Activated CD4-positive, alpha-beta T cell treated with anti-CD3 and anti-CD28 coated beads, Interleukin-2, amount 50 U/mL, for 24 hours (primary cell): ENCODE measurements at regions not wholly inside any gene's neighbourhood (a gene's known extent, or its start where the extent isn't known, plus 50 kb on each side); places are given as distances from the start of the nearest gene placed in this dataset.

Experiments
- DNase-seq, 2 donors: peaks; one replicate each; pipeline ENCODE4 v3.0.0-alpha.2; 2020; ENCODE audit warnings: low read depth in 1 of 2, low spot score in 1 of 2

GRCh38 chr2:64704161-64704560 is 50.4 kb upstream of the SERTAD2 start:
- no peak for DNase-seq

GRCh38 chr2:64704996-64705395 is 51.3 kb upstream of the SERTAD2 start:
- no peak for DNase-seq

- no peak for DNase-seq
Observed at GRCh38 chr2:64707276-64707675, 53.6 kb upstream of the SERTAD2 start.

- DNase-seq, result no peak
Observed at GRCh38 chr2:64708829-64709228, 55.1 kb upstream of the SERTAD2 start.

- no peak for DNase-seq
Observed at GRCh38 chr2:64711252-64711800, 57.6 kb upstream of the SERTAD2 start.

- no peak for DNase-seq
Observed at GRCh38 chr2:64713686-64714085, 60.0 kb upstream of the SERTAD2 start.

- DNase-seq, result no peak
Observed at GRCh38 chr2:64716569-64716968, 62.9 kb upstream of the SERTAD2 start.

- DNase-seq, result no peak
Observed at GRCh38 chr2:64718250-64718885, 64.7 kb upstream of the SERTAD2 start.

- no peak for DNase-seq
Observed at GRCh38 chr2:64720535-64721319, 67.0 kb upstream of the SERTAD2 start.

- DNase-seq, result no peak
Observed at GRCh38 chr2:64721320-64721623, 67.6 kb upstream of the SERTAD2 start.

- no peak for DNase-seq
Observed at GRCh38 chr2:64722291-64723044, 68.8 kb upstream of the SERTAD2 start.

GRCh38 chr2:64727013-64727767 is 73.5 kb upstream of the SERTAD2 start:
- no peak for DNase-seq

- no peak for DNase-seq
Observed at GRCh38 chr2:64727843-64728463, 74.2 kb upstream of the SERTAD2 start.

GRCh38 chr2:64730551-64731262 is 77.0 kb upstream of the SERTAD2 start:
- peak in 1 of 2 donors; percentile 20 for DNase-seq

- DNase-seq, result no peak
Observed at GRCh38 chr2:64731263-64731643, 77.5 kb upstream of the SERTAD2 start.

- no peak for DNase-seq
Observed at GRCh38 chr2:64731746-64732145, 78.0 kb upstream of the SERTAD2 start.

- DNase-seq, result no peak
Observed at GRCh38 chr2:64732146-64732545, 78.4 kb upstream of the SERTAD2 start.

- no peak for DNase-seq
Observed at GRCh38 chr2:64735504-64735903, 81.8 kb upstream of the SERTAD2 start.

GRCh38 chr2:64737547-64737946 is 83.8 kb upstream of the SERTAD2 start:
- DNase-seq, result no peak

- no peak for DNase-seq
Observed at GRCh38 chr2:64738026-64738425, 84.3 kb upstream of the SERTAD2 start.
